Left lung (tissue), 4 donors: ENCODE measurements at regions not wholly inside any gene's neighbourhood (a gene's known extent, or its start where the extent isn't known, plus 50 kb on each side); places are given as distances from the start of the nearest gene placed in this dataset.

Experiments used
- ATAC-seq: fragments of 200-7000 bp; cut with Tn5 transposase; one replicate; pipeline ENCODE4 v1.9.1; 2020; ENCODE audit warnings: moderate library complexity
- DNase-seq, 4 donors: peaks; one replicate each; pipeline ENCODE4 v3.0.0-alpha.2; 2013 to 2020
- H3K27ac ChIP-seq, 2 donors: fragments of 200-600 bp; sonication (generic) in 1 of 2; one replicate each; pipeline versions ENCODE4 v1.5.0 to v1.8.0; 2020 to 2021
- H3K27me3 ChIP-seq, 2 donors: fragments of 200-600 bp; sonication (generic) in 1 of 2; one replicate each; pipeline versions ENCODE4 v1.5.0 to v1.8.0; 2020 to 2021
- H3K36me3 ChIP-seq, 2 donors: fragments of 200-600 bp; sonication (generic) in 1 of 2; one replicate each; pipeline versions ENCODE4 v1.5.0 to v1.8.0; 2020 to 2021
- H3K4me1 ChIP-seq, 2 donors: fragments of 200-600 bp; one replicate each; pipeline ENCODE4 v1.8.0; 2021
- H3K4me3 ChIP-seq, 2 donors: fragments of 200-600 bp; sonication (generic) in 1 of 2; one replicate each; pipeline versions ENCODE4 v1.5.0 to v1.8.0; 2020 to 2021; ENCODE audit warnings: mild to moderate bottlenecking in 1 of 2
- H3K9me3 ChIP-seq, 2 donors: fragments of 200-600 bp; sonication (generic) in 1 of 2; one replicate each; pipeline versions ENCODE4 v1.5.0 to v1.8.0; 2020 to 2021
- CTCF ChIP-seq, 2 donors: fragments of 200-600 bp; sonication (generic) in 1 of 2; IDR thresholded peaks; one replicate each; pipeline versions ENCODE4 v1.5.0 to v1.8.0; 2021; ENCODE audit warnings: antibody characterized with exemption in 2 of 2
- intact Hi-C, 2 donors: fragments of 100-400 bp; cut with DNase I; formaldehyde crosslinking; loops; one replicate each; pipeline versions ENCODE4 v1.11.2 to v1.14.2; 2022
- donor health status: DM: no; HTN: yes; CAD: no.
- donor health status: DM: no; HTN: no; CAD: no.

GRCh38 chr5:28737682-28738081 is 1699.3 kb upstream of the CDH9 start:
- H3K9me3 ChIP-seq: peaks cover 0 to 3% of the 10 kb centered on the region in 2 donors
- no peak overlapping the region for H3K4me3 ChIP-seq
- intact Hi-C loops: no loop called here
- H3K27ac ChIP-seq: no peak overlapping the region
- H3K4me1 ChIP-seq: no peaks in the 10 kb centered on the region
- no peaks in the 10 kb centered on the region for H3K27me3 ChIP-seq
- no peak for TF ChIP-seq CTCF (IDR thresholded peaks at IDR 0.05)
- ATAC-seq (no peak), DNase-seq (no peak)
- no peaks in the 10 kb centered on the region for H3K36me3 ChIP-seq

- no peak for TF ChIP-seq CTCF (IDR thresholded peaks at IDR 0.05)
- Histone ChIP-seq H3K9me3 (peaks cover 0 to 3% of the 10 kb centered on the region in 2 donors), H3K4me1 (no peaks in the 10 kb centered on the region), H3K27ac (no peak overlapping the region), H3K36me3 (no peaks in the 10 kb centered on the region), H3K27me3 (no peaks in the 10 kb centered on the region), H3K4me3 (no peak overlapping the region)
- intact Hi-C loops: no loop called here
- DNase-seq (no peak), ATAC-seq (no peak)
Measured at GRCh38 chr5:28737222-28737621, 1698.8 kb upstream of the CDH9 start.

DNA sequence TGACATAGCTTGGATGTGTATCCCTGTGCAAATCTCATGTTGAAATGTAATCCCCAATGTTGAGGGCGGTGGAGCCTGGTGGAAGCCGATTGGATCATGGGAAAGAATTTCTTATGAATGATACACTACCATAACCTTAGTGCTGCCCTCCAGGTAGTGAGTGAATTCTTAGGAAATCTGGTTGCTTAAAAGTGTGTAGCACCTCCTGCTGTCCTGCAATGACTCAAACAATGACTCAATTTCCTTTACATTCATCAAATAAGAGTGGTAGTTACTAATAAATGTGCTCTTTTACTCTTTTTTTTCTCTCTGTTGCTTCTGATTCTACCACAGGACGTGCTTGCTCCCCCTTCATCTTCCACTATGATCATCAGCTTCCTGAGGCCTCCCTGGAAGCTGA is 1696.0 kb upstream of the CDH9 start:
- Histone ChIP-seq H3K4me3 (no peak overlapping the region), H3K27me3 (no peaks in the 10 kb centered on the region), H3K9me3 (peaks cover 0 to 3% of the 10 kb centered on the region in 2 donors), H3K4me1 (no peaks in the 10 kb centered on the region), H3K36me3 (no peaks in the 10 kb centered on the region), H3K27ac (no peak overlapping the region)
- no peak for TF ChIP-seq CTCF (IDR thresholded peaks at IDR 0.05)
- intact Hi-C loops: no loop called here
- DNase-seq (no peak), ATAC-seq (no peak)

DNA sequence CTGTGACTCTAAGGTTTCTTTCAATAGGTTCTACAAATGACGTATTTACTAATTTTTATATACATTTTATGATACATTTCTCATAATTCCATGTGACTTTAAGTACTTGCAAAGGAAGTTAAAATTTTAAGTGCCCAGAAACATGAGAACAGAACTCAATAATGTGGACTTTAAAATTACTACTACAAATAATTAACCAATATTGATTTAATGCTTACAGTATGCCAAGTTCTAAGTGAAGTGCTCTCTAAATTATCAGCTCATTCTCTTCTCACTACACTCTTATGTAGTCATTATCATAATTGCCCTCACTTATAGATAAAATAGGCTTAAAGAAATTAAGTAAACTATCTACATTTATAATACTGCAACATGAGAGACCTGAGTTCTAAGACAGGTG is 1690.7 kb upstream of the CDH9 start:
- H3K9me3 ChIP-seq: no peaks in the 10 kb centered on the region
- intact Hi-C loops: no loop called here
- no peak overlapping the region for H3K27ac ChIP-seq
- no peaks in the 10 kb centered on the region for H3K27me3 ChIP-seq
- ATAC-seq: peak; percentile 37
- H3K4me3 ChIP-seq: no peak overlapping the region
- no peaks in the 10 kb centered on the region for H3K36me3 ChIP-seq
- TF ChIP-seq CTCF (IDR thresholded peaks at IDR 0.05): no peak
- no peaks in the 10 kb centered on the region for H3K4me1 ChIP-seq
- no peak for DNase-seq

- intact Hi-C loops: no loop called here
Measured at GRCh38 chr5:28726815-28727214, 1688.4 kb upstream of the CDH9 start.

More at GRCh38 chr5:28726815-28727214, 1688.4 kb upstream of the CDH9 start:
- no peak for TF ChIP-seq CTCF (IDR thresholded peaks at IDR 0.05)
- ATAC-seq: no peak
- DNase-seq: no peak
- no peak overlapping the region for H3K4me3 ChIP-seq
- no peaks in the 10 kb centered on the region for H3K9me3 ChIP-seq
- no peaks in the 10 kb centered on the region for H3K27me3 ChIP-seq
- no peaks in the 10 kb centered on the region for H3K36me3 ChIP-seq
- H3K27ac ChIP-seq: no peak overlapping the region
- H3K4me1 ChIP-seq: no peaks in the 10 kb centered on the region
